GM21515 (cell line): ENCODE measurements at regions not wholly inside any gene's neighbourhood (a gene's known extent, or its start where the extent isn't known, plus 50 kb on each side); places are given as distances from the start of the nearest gene placed in this dataset.

Source experiments
- ATAC-seq: cut with Tn5 transposase; IDR thresholded peaks from one replicate; pipeline ENCODE4 v1.9.1; 2021; ENCODE audit not compliant: unreplicated experiment

DNA sequence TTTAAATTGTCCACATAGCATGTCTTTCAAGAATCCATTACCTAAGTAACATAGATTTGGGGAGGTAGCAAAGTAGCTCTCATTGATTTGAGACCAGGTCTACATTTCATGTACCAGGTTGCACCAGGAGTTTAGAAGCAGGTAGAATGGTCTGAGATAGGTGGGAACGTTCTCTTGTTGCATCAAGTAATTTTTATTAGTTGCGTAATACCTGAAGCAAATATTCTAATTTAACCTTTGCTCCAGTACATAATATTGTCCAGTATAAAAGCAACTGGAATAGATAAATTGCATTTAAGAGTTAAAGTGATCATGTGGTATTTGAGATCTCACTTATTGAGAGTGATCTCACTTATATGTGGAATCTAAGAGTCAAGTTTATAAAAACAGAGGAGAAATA, 597.1 kb upstream of the PRMT6 start:
- no peak for ATAC-seq

DNA sequence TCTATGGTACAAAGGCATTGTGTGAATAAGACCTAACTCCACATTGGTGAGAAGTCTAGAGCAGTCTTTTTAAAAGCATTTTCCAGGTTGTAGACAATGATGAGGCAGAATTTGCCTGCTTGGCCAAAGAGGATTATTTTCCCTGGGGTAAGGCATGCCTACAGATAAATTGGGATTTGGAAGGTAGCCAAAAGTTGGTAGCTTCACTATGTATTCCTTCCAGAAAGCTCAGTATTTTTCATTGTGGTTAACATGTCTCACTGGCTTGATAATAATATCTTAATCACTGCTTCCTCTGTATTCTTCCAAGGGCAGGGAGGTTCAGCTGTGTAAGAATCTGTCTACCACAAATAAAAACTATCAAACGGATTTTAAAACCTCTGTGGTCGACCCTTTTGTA, 590.8 kb upstream of the PRMT6 start:
- ATAC-seq = no peak

DNA sequence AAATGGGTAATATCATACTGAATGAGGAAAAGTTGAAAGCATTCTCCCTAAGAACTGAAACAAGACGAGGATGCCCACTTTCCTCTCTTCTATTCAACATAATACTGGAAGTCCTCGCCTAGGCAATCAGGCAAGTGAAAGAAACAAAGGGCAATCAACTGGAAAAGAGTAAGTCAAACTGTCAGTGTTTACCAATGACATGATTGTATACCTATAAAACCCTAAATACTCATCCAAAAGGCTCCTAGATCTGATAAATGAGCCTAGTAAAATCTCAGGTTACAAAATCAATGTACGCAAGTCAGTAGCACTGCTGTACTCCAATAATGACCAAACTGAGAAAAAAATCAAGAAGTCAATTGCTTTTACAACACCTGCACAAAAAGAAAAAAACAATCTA, 575.8 kb upstream of the PRMT6 start:
- no peak for ATAC-seq

DNA sequence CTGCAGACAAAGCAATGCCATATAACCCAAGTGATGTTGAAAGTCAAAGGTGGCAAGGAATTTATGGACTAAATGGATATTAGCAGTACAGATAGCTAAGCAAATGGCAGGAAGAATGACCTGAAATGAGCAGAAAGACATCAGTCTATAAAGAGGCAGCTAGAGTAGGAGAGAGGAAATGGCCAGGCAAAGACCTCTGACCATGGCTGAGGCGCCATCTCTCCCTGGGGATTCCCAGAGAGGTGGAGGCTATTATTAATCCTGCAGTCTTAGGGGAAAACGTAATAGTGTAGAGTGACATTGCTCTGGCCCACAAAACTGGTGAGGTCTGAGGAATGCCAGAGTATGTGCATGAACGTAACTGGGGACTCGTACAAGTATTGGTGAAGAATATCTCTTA, 563.6 kb upstream of the PRMT6 start:
- no peak for ATAC-seq

DNA sequence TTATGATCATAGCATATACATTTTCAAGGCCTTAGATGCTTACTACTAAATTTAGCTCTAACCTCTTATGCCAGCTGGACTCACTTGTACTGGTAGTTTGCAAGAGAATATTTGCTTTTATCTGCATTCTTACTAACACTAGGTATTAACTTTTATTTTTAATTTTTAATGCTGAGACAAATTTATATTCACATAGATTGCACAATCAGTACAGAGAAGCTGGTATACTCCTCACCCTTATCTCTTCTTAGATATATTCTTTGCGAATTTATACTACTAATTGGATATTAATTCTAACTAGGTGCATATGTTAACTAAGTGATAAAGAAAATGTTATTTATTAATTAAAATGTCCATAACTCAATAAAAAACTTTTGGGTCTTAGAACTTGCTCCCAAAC, 561.8 kb upstream of the PRMT6 start:
- no peak for ATAC-seq

DNA sequence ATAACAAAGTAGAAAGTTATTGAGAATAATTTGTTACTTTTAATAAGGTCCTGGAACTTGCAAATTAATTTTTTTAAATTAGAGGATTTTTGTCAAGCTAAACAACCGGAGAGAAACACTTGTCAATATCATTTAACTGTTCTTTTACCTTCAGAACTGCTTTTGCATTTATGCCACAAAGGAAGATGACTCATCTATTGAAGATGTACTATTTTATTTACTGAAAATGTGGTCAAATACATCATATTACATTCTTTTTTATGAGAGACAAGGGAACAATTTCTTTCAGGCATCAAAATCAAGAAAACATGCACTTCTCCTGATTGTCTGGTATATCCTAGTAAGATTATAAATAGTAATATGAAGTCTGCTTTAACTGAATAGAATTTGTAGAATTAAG, 558.2 kb upstream of the PRMT6 start:
- no peak for ATAC-seq

DNA sequence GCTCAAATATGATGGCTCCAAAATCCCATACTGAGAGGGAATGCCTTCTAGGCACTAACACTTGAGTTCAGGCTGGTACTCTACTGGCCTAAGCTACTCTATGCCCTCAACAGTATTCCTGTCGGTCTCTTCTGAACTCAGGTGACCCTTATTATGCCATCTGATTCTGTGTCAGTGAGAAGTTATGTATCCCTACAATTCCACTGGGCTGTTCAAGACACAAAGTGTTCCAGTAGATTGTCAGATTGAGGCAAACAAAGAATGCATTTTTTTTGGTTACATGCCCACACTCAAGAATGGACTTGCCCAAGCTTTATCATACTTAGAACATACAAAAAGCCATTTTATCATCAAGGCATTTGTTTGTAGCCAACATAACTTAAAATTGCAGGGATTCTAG, 553.8 kb upstream of the PRMT6 start:
- no peak for ATAC-seq

DNA sequence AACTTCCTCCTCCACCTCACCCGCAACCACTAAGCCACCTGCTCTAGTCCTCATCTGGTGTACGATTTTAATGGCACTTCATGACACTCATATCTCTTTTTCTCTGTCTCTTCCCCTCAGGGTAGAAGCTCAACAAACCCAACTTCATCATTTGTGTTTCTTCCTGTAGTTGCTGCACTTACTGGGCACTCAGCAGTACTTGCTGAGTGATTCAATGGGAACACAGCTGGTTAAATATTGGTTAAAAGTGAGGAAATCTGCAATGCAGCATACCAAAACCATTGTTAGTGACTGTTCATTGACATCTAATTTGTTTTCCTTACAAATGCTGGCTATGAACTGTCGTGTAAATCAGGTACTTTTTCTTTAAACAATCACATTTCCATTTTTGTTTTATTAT, 541.1 kb upstream of the PRMT6 start:
- ATAC-seq = no peak

DNA sequence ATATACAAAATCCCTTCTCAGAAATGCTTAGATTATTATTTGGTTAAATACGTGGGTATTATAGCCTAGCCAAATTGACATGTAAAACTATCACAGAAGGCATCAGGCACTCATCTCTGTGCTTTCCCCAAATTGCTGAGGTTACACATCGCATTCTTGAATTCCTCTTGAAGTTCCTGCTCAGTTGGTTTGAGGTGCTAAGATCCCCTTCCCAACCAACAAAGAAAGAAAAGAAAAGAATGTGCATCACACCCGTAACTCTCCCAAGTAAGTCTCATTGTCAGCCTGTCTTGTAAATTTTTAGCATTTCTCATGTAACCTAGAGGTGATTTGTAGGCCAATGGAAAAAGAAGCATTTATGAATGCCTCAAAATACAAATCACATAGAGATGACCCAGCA, 539.2 kb upstream of the PRMT6 start:
- no peak for ATAC-seq

DNA sequence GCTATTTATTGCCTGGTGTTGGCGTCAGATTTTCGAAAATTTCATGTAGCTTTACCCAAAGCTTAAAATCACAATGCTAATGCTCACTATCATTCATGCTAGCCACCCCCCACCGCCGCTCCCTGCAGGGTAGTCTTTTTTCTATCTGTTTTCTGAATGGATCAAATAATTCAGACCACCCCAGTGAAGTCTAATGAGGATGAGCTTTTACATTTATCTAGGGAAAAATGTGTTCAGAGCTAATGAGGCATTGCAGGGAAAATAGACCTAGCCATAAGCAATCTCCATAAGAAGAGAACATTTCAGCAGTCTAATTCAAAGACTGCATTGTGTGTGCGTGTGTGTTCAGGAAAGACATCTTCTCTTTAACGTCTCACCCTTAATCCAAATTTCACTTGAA, 533.0 kb upstream of the PRMT6 start:
- no peak for ATAC-seq

DNA sequence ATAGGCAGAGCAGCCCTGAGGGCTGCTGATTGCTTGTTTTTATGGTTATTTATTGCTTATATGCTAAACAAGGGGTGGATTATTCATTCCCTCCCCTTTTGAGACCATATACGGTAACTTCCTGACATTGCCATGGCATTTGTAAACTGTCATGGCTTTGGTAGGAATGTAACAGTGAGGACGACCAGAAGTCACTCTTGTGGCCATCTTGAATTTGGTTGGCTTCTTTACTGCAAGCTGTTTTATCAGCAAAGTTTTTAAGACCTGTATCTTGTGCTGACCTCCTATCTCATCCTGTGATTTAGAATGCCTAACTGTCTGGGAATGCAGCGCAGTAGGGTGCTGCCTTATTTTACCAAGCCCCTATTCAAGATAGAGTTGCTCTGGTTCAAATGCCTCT, 531.8 kb upstream of the PRMT6 start:
- ATAC-seq = no peak

DNA sequence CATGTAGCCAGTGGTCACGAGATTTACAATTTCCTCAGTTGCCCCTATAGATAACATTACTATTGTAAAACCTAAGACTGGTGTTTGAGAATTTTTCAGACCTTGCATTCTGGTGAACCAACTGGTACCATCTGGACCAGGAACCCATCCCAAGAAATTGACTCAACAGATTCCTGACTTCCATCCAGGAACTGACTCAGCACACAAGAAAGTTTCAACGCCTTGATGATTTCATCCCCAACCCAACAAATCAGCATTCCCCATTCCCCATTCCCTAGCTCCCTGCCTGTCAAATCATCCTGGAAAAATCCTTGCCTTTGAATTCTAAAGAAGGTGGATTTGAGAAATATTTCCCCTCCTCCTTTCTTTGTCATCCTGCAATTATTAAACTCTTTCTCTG, 529.8 kb upstream of the PRMT6 start:
- no peak for ATAC-seq

DNA sequence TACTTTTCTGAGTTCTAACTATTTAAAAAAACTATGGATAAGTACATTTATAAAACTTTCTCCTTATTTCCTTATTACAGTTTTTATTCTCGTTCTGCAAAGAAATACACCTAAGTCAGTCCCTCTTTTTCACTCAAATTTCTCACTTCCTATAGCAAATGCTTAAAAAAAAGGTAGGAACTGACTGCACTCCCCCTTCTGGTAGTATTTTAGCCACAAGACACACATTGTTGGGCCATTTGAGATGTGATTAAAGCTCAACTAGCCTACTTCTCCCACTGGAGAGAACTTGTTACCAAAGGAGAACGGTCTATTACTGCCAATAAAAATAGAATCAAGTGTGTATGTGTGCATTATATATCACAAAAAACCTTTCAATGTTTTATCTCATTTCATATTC, 521.9 kb upstream of the PRMT6 start:
- ATAC-seq = no peak

DNA sequence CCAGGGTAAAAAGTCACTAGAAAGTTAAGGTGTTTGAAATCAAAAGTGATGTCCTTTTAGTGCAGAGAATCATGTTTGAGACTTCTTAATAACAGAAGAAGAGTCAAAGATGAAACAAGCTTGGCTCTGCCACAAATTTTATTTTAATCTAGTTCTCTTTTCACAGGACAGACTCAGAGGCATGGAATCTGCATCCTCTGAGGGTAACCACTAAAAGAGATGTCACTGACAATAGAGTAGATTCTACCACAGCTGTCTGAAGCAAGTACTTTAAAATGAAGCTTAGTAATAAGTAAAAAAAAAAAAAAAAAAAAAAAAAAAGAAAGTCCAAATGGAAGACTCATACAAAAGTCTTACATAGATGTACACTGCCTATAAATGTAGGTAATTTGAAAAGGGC, 519.7 kb upstream of the PRMT6 start:
- no peak for ATAC-seq

DNA sequence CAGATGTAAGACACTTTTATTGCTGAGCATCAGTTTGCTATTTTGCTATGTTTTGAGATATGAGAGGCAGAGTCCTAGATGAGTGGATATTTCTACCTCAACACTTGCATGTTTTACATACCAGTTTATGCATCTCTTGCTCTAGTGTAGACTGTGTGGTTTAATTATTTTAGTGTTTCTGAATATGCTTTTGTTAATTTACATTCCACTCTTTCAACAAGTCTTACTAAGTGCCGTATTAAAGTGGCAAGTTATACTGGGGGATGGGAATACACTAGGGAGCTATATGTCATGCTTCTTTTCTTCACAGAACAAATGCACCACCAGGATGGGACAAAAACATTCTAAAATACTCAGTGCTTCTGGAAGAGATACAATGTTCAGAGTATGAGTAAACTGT, 507.7 kb upstream of the PRMT6 start:
- no peak for ATAC-seq

DNA sequence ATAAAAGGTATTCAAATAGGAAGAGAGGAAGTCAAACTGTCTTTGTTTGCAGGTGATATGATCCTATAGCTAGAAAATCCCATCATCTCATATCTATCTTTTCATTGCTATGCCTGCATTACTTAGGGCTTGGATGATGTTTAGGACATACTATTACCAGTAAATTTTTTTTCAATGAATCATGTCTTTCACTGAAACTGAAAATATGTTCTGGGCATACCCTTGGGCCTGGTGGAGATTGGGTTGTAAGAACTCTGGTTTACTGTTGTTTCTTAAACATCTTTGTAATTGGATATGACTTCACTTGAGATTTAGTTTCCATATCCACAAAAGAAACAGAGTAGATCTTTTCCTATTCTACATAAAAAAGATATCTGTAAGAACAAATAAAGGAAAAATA, 502.2 kb upstream of the PRMT6 start:
- no peak for ATAC-seq

DNA sequence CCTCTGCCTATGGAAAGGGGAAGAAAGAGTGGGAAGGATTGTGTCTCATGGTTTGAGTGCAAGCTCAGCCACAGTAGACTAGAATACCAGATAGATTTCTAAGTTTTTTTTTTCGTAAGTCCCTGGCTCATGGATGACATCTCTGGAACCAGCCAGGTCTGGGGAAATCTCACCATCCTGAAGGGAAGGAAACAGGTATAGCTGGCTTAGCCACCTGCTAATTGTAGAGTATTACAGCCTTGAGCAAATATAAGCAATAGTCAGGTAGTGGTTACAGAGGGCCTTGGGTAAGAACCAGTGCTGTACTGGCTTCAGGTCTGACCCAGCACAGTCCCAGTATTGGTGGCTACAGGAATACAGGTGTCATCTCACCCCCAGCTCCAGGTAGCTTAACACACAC, 500.9 kb upstream of the PRMT6 start:
- ATAC-seq = no peak

DNA sequence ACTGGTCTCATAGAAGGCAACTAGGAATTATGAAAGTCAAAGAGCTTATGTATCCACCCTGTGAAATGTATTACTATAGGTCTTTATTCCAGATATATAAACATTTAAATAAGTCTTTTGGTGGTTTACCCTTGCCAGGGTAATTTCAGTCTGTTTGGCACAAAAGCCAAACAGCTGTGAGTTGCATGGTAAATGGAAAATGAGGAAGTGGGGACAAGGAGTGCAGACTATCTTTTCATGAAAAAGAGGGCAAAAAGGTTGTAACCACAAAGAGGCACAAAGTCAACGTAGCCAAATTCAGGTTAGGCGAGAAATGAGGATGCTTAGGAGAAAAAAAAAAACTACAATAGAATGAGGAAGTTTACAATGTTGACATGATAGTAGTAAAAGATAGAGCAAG, 492.3 kb upstream of the PRMT6 start:
- no peak for ATAC-seq

DNA sequence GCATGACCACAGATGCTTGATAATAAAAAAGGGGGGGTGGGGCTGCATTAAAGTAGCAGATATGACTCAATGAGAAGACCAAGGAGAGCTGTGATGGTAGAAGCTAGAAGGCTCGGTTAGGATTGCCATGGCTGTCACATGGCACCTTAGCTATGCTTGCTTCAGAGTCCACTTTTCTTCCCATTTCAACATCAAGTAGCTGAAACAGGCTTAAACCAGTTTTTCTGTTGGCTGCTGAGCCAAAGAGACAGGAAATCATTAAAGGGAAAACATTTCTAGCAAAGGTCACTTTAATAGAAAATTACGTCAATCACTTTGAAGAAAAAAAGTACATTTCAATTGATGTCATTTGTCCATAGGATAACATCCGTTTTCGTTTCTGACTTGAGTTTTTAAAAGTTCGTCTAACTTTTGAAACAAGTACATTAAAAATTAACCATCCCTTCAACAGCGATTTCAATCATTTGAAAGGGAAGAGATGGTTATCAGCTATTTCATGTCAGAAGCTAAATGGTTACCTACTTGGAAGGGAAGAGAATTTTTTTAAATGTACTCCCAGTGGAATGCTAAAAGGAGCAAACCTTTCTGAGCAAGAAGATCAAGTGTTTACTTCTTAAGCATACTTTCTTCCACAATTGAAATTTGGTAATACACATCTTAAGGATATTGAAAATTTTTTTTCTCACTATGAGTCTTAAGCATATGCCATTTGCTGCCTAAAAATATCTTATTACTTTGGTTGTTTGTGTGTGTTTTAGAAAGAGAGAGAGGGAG, 488.1 kb upstream of the PRMT6 start:
- no peak for ATAC-seq

DNA sequence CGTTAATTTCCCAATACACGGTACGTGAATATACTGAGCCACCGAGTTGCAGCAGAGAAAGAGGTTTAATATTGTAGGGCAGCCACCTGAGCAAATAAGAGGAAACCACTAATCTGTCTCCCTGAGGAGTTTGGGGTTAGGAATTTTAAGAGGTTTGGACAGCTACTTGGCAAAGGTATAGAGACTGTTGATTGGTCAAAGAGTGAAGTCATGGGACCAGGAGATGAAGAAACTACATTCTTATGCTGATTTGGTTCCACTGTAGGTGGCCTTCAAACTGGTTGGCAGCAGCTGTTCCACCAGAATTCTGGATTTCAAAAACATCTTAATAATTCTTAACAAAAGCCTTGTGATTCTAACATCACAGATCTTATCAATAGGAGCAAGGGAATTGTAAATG, 485.4 kb upstream of the PRMT6 start:
- no peak for ATAC-seq

DNA sequence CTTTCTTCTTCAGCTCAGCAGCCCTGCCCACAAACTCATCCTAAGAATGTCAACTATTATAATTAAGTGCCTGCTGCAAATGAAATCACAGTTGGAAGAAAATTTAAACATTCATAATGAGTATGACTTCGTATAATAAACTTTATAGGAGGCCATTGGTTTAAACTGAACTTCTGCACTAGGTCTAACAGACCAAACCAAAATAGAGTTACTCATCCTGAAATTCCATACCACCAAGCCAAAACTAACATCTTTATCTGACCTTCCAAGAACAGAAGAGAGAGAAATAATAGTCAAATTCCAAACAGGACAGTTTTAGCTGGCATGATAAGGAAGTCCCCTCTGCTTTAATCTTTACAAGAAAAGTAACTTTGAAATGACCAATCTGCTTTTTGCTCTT, 472.4 kb upstream of the PRMT6 start:
- ATAC-seq = no peak

DNA sequence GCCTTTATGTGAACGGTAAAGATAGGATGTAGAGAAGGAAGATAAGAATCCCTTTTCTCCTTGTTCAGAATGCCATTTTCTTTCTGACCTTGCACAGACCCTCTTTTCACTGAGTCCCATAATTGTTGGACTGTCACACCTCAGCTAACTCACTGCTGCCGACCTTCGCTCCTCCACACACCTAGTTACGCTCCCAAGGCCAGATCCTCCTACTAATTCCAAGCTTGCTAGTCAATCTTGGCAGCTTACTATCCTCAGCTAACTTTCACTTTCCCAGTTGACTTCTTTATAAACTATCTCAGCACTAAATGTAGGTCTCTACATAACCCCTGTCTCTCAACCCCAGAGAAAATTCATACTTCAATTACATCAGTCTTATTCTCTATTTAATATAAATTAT, 471.8 kb upstream of the PRMT6 start:
- ATAC-seq = no peak

DNA sequence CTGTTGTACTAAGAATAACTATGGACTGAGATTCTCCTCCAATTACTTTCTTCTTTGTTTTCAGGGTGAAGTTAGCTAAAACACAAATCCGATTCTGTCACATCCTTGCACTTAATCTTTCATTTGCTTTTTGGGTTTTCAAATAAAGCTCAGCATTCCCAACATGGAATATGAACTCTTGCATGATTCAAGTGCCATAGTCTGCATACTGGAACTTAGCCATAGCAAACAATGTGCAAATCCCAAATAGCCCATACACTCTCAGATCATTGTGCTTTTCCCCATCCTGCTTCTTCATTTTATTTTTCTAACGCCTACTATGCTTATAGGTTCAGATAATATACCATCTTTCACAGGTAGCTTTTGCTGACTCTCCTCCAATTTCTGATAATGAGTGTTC, 455.8 kb upstream of the PRMT6 start:
- ATAC-seq = no peak

DNA sequence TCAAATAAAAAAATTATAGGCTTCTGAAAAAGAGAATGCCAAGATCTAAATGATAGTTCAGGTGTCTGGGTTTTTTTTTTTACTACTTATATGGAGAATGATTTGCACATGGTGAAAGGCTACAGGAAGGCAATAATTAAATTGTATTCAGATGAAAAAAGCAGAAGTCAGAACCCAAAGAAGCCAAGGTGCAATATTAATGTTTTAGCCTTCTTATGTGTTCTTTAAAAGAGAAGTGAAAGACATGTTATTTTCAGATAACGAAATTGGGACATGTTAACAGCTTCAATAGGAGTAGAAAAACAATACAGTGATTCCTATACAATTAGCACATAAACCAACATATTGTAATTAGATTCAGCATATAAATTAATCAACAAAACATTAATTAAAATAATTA, 452.9 kb upstream of the PRMT6 start:
- ATAC-seq = no peak
